OCI-LY1 (cell line): ENCODE measurements at regions not wholly inside any gene's neighbourhood (a gene's known extent, or its start where the extent isn't known, plus 50 kb on each side); places are given as distances from the start of the nearest gene placed in this dataset.

ENCODE experiments used
- H2AFZ ChIP-seq: fragments of 200-600 bp; sonication (generic), shearing (Covaris generic); 2 replicates; pipeline ENCODE4 v1.6.0; 2014; ENCODE audit warnings: antibody characterized with exemption, mild to moderate bottlenecking, low read length
- H3F3A ChIP-seq: fragments of 200-600 bp; sonication (generic), shearing (Covaris generic); 2 replicates; pipeline ENCODE4 v1.6.0; 2014; ENCODE audit warnings: mild to moderate bottlenecking, antibody characterized with exemption, low read length, moderate library complexity; ENCODE audit not compliant: insufficient read depth
- H3K27ac ChIP-seq: fragments of 200-600 bp; sonication (generic); 2 replicates; pipeline ENCODE4 v1.5.1; 2014; ENCODE audit warnings: low read length, mixed run types, mild to moderate bottlenecking, low read depth; ENCODE audit not compliant: poor library complexity, severe bottlenecking
- H3K27me3 ChIP-seq: fragments of 200-600 bp; sonication (generic); 2 replicates; pipeline ENCODE4 v1.6.0; 2014; ENCODE audit warnings: antibody characterized with exemption, mild to moderate bottlenecking, low read length, moderate library complexity; ENCODE audit not compliant: insufficient read depth
- H3K36me3 ChIP-seq: fragments of 200-600 bp; sonication (generic); 2 replicates; pipeline ENCODE4 v1.6.1; 2014; ENCODE audit warnings: mild to moderate bottlenecking, antibody characterized with exemption, low read length, moderate library complexity, mixed read lengths; ENCODE audit not compliant: insufficient read depth
- H3K4me1 ChIP-seq: fragments of 200-600 bp; sonication (generic); 2 replicates; pipeline ENCODE4 v1.5.1; 2014; ENCODE audit warnings: mild to moderate bottlenecking, low read length, moderate library complexity; ENCODE audit not compliant: insufficient read depth, severe bottlenecking
- H3K4me2 ChIP-seq: fragments of 200-600 bp; sonication (generic), shearing (Covaris generic); 2 replicates; pipeline ENCODE4 v1.6.1; 2014; ENCODE audit warnings: low read length
- H3K4me3 ChIP-seq: fragments of 200-600 bp; sonication (generic); 2 replicates; pipeline ENCODE4 v1.5.1; 2014; ENCODE audit warnings: low read length, low read depth, mild to moderate bottlenecking, mixed read lengths; ENCODE audit not compliant: poor library complexity, severe bottlenecking
- H3K79me2 ChIP-seq: fragments of 200-600 bp; shearing (Covaris generic); 2 replicates; pipeline ENCODE4 v1.6.1; 2016; ENCODE audit warnings: mixed run types, low read length, mixed read lengths; ENCODE audit not compliant: insufficient read depth
- H3K9ac ChIP-seq: fragments of 200-600 bp; sonication (generic), shearing (Covaris generic); 2 replicates; pipeline ENCODE4 v1.6.1; 2014; ENCODE audit warnings: mild to moderate bottlenecking, low read length, mixed read lengths
- H3K9me2 ChIP-seq: fragments of 200-600 bp; sonication (generic), shearing (Covaris generic); 2 replicates; pipeline ENCODE4 v1.6.1; 2014; ENCODE audit warnings: low read depth, mild to moderate bottlenecking, low read length, mixed read lengths
- H3K9me3 ChIP-seq: fragments of 200-600 bp; shearing (Covaris generic); 2 replicates; pipeline ENCODE4 v1.6.1; 2014; ENCODE audit warnings: low read length, mixed read lengths
- H4K20me1 ChIP-seq: fragments of 200-600 bp; sonication (generic), shearing (Covaris generic); 2 replicates; pipeline ENCODE4 v1.6.0; 2016; ENCODE audit warnings: mild to moderate bottlenecking, low read length; ENCODE audit not compliant: insufficient read depth
- CTCF ChIP-seq: fragments of 200-600 bp; sonication (generic), shearing (Covaris generic); IDR thresholded peaks from 2 replicates; pipeline ENCODE4 v1.5.1; 2017; ENCODE audit warnings: mild to moderate bottlenecking, antibody characterized with exemption, low read length, moderate library complexity, mixed read lengths
- EZH2 ChIP-seq: fragments of 200-600 bp; sonication (generic), shearing (Covaris generic); IDR thresholded peaks from 2 replicates; pipeline ENCODE4 v1.8.0; 2017; ENCODE audit warnings: borderline replicate concordance, mixed run types, mild to moderate bottlenecking, antibody characterized with exemption, low read length, moderate library complexity, mixed read lengths

DNA sequence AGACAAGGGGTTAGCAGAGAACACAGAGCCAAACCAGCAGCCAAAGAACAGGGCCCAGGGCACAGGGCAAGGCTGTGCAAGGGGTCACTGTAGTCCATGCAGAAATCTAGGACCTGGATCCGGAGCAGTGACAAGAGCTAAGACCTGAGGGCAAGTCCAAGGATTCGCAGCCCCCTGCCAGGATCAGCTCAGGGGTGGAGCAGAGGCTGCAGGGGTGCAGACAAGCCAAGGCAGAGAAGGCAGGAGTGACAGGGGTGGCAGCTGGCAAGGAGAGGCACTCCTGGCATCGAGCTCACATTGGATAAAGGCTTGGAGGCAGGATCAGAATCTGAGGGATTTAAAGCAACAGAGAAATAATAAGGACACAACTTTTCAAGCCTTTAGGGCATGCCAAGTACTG, 80.7 kb upstream of the NANOS1 start:
- no peak for TF ChIP-seq CTCF
- TF ChIP-seq EZH2: no peak
- Histone ChIP-seq H4K20me1 (no peaks in the 10 kb centered on the region), H3K9ac (no peak overlapping the region), H3K27me3 (peaks cover 3% of the 10 kb centered on the region; the same call in 1 of the 2 replicates), H3K36me3 (no peaks in the 10 kb centered on the region; the same call in 1 of the 2 replicates), H3K79me2 (no peaks in the 10 kb centered on the region), H3K4me2 (no peak overlapping the region), H3K4me1 (peaks cover 11% of the 10 kb centered on the region), H3K27ac (no peak overlapping the region), H3K4me3 (no peak overlapping the region), H3F3A (no peaks in the 10 kb centered on the region), H2AFZ (no peak overlapping the region), H3K9me3 (no peaks in the 10 kb centered on the region), H3K9me2 (no peaks in the 10 kb centered on the region)

GRCh38 chr10:118950190-118950680, 79.3 kb upstream of the NANOS1 start:
- H3K4me3 ChIP-seq: no peak overlapping the region
- H3K9me3 ChIP-seq: no peaks in the 10 kb centered on the region
- H3K27me3 ChIP-seq: peaks cover 3% of the 10 kb centered on the region; the same call in 1 of the 2 replicates
- no peak for TF ChIP-seq EZH2
- TF ChIP-seq CTCF: no peak
- no peaks in the 10 kb centered on the region for H4K20me1 ChIP-seq
- H3K36me3 ChIP-seq: no peaks in the 10 kb centered on the region; the same call in 1 of the 2 replicates
- no peak overlapping the region for H3K27ac ChIP-seq
- no peaks in the 10 kb centered on the region for H3F3A ChIP-seq
- no peak overlapping the region for H3K9ac ChIP-seq
- no peaks in the 10 kb centered on the region for H3K79me2 ChIP-seq
- H3K9me2 ChIP-seq: no peaks in the 10 kb centered on the region
- peaks cover 11% of the 10 kb centered on the region for H3K4me1 ChIP-seq
- H2AFZ ChIP-seq: no peak overlapping the region
- H3K4me2 ChIP-seq: no peak overlapping the region

DNA sequence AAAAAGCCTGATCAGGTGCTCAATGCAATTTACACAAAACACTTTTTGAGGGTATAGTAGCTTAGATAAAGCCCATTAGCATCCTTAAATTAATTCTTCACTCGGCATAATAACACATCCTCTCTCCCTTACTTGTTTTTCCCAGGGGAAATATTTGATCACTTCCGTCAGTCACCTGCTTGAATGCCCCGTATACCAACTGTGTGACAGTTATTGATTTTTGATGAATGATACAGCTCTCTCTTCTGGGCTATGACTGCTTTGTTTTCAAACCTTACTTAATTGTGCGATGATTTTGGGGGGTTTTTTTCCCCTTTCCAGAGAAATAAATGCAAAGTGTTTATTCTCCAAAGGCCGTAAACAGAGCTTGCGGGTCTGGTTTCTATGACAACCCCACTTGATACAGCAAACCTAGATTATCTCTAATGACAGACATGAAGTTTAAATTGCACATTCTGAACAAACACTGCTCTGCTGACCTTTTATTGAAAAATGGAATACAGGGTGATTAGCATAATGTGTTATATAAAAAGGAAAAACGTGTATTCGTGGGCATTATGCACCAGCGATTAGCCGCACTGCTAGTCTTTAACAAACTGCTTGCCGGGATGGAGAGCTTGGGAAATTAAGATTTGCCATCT, 78.4 kb upstream of the NANOS1 start:
- Histone ChIP-seq H3K9me2 (no peaks in the 10 kb centered on the region), H3K9me3 (no peaks in the 10 kb centered on the region), H3K4me3 (no peak overlapping the region), H4K20me1 (no peaks in the 10 kb centered on the region), H3K79me2 (no peaks in the 10 kb centered on the region), H3K27ac (no peak overlapping the region), H3K36me3 (no peaks in the 10 kb centered on the region; the same call in 1 of the 2 replicates), H3K4me1 (peaks cover 11% of the 10 kb centered on the region), H3F3A (no peaks in the 10 kb centered on the region), H3K27me3 (0 out of 2 replicates have a peak, but pooled peaks cover 4% of the 10 kb centered on the region), H3K9ac (no peak overlapping the region), H2AFZ (no peak overlapping the region), H3K4me2 (no peak overlapping the region)
- no peak for TF ChIP-seq EZH2
- no peak for TF ChIP-seq CTCF
